ENCODE measurements at regions not wholly inside any gene's neighbourhood (a gene's known extent, or its start where the extent isn't known, plus 50 kb on each side); places are given as distances from the start of the nearest gene placed in this dataset.

- Mint-ChIP-seq H3K36me3 (ENCODE audit: insufficient read depth, unreplicated experiment) (no peaks in the 10 kb centered on the region), H3K27ac (ENCODE audit: low read depth, unreplicated experiment) (no peak overlapping the region), H3K9me3 (ENCODE audit: unreplicated experiment) (peaks cover 10% of the 10 kb centered on the region), H3K27me3 (ENCODE audit: insufficient read depth, unreplicated experiment) (no peaks in the 10 kb centered on the region), H3K4me3 (ENCODE audit: unreplicated experiment) (no peak overlapping the region), H3K4me1 (ENCODE audit: insufficient read depth, unreplicated experiment) (no peaks in the 10 kb centered on the region)
- intact Hi-C loops (cut with micrococcal nuclease), result no loop called here
- no TSS peak for BruUV-seq (replicated peaks)
- TF ChIP-seq, protein P1, sequence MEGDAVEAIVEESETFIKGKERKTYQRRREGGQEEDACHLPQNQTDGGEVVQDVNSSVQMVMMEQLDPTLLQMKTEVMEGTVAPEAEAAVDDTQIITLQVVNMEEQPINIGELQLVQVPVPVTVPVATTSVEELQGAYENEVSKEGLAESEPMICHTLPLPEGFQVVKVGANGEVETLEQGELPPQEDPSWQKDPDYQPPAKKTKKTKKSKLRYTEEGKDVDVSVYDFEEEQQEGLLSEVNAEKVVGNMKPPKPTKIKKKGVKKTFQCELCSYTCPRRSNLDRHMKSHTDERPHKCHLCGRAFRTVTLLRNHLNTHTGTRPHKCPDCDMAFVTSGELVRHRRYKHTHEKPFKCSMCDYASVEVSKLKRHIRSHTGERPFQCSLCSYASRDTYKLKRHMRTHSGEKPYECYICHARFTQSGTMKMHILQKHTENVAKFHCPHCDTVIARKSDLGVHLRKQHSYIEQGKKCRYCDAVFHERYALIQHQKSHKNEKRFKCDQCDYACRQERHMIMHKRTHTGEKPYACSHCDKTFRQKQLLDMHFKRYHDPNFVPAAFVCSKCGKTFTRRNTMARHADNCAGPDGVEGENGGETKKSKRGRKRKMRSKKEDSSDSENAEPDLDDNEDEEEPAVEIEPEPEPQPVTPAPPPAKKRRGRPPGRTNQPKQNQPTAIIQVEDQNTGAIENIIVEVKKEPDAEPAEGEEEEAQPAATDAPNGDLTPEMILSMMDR (IDR thresholded peaks at IDR 0.05; ENCODE audit: unreplicated experiment), result no peak
- POLR2A ChIA-PET, result no interaction called here
- CTCF ChIA-PET, result no interaction called here
- no peak for DNase-seq (ENCODE audit: unreplicated experiment)
Measured at GRCh38 chr5:117741655-117742206, 1167.1 kb upstream of the SEMA6A start.

GRCh38 chr5:117740268-117740667 is 1165.6 kb upstream of the SEMA6A start:
- no TSS peak for BruUV-seq (replicated peaks)
- intact Hi-C loops (cut with micrococcal nuclease), result no loop called here
- Mint-ChIP-seq H3K4me3 (ENCODE audit: unreplicated experiment) (no peak overlapping the region), H3K36me3 (ENCODE audit: insufficient read depth, unreplicated experiment) (no peaks in the 10 kb centered on the region), H3K4me1 (ENCODE audit: insufficient read depth, unreplicated experiment) (no peaks in the 10 kb centered on the region), H3K27me3 (ENCODE audit: insufficient read depth, unreplicated experiment) (no peaks in the 10 kb centered on the region), H3K27ac (ENCODE audit: low read depth, unreplicated experiment) (no peak overlapping the region), H3K9me3 (ENCODE audit: unreplicated experiment) (peaks cover 10% of the 10 kb centered on the region)
- ChIA-PET POLR2A (interaction anchor here (0.7 kb wide), 1 partner anchor 87 kb away, joined by 3 read pairs; no protein-coding TSS in a partner anchor), CTCF (interaction anchor here (0.6 to 0.9 kb wide), 4 partner anchors 10 to 1715 kb away, joined by 3 to 4 read pairs (median 3); no protein-coding TSS in a partner anchor)
- DNase-seq (ENCODE audit: unreplicated experiment), result no peak
- TF ChIP-seq, protein P1 (IDR thresholded peaks at IDR 0.05; ENCODE audit: unreplicated experiment), result no peak

DNA sequence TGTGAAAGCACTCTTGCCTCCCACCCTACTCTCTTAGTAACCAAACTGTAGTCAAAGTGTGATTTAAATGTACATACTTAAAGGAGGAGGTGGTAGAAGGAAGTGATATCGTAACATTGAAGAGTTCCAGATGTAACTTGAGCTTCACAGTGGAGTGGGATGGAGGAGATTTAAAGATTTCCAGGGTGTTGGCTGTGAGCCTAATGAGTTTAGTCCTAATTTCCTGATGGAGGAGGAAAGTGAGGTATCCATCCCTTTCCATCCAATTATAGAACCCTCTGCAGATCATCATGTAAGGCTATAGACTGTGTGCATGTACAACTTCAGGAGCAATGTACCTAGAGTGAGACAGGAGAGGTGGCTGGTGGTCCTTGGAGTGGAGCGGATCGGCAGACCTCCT is 1163.9 kb upstream of the SEMA6A start:
- TF ChIP-seq, protein P1 (IDR thresholded peaks at IDR 0.05; ENCODE audit: unreplicated experiment), result no peak
- peaks cover 10% of the 10 kb centered on the region for H3K9me3 Mint-ChIP-seq (ENCODE audit: unreplicated experiment)
- H3K27ac Mint-ChIP-seq (ENCODE audit: low read depth, unreplicated experiment), result no peak overlapping the region
- POLR2A ChIA-PET, result no interaction called here
- intact Hi-C loops (cut with micrococcal nuclease), result no loop called here
- CTCF ChIA-PET, result interaction anchor here (1.6 kb wide), 1 partner anchor 14 kb away, joined by 5 read pairs; no protein-coding TSS in a partner anchor
- H3K36me3 Mint-ChIP-seq (ENCODE audit: insufficient read depth, unreplicated experiment), result no peaks in the 10 kb centered on the region
- no peak for DNase-seq (ENCODE audit: unreplicated experiment)
- BruUV-seq (replicated peaks), result no TSS peak
- no peak overlapping the region for H3K4me3 Mint-ChIP-seq (ENCODE audit: unreplicated experiment)
- H3K4me1 Mint-ChIP-seq (ENCODE audit: insufficient read depth, unreplicated experiment), result no peaks in the 10 kb centered on the region
- H3K27me3 Mint-ChIP-seq (ENCODE audit: insufficient read depth, unreplicated experiment), result no peaks in the 10 kb centered on the region

DNA sequence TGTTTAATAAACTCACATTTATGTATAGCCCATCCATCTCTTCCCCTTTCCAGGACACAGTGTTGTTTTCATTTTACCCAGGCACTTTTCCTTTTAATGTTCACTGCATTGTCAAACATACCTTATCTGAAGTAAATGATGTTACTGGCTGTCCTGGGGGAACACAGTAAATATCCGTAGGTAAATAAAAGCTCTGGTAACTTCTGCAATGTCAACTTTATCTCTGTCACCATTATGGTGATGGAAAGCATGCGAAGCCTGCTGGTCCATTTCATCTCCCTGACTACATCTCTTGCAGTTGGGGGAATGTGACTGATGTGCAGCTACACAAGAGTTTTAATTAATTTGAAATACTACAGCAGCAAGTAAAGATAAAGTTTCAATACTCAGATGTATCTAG is 1162.1 kb upstream of the SEMA6A start:
- Mint-ChIP-seq H3K4me3 (ENCODE audit: unreplicated experiment) (no peak overlapping the region), H3K9me3 (ENCODE audit: unreplicated experiment) (peaks cover 10% of the 10 kb centered on the region), H3K36me3 (ENCODE audit: insufficient read depth, unreplicated experiment) (no peaks in the 10 kb centered on the region), H3K27ac (ENCODE audit: low read depth, unreplicated experiment) (no peak overlapping the region), H3K4me1 (ENCODE audit: insufficient read depth, unreplicated experiment) (no peaks in the 10 kb centered on the region), H3K27me3 (ENCODE audit: insufficient read depth, unreplicated experiment) (no peaks in the 10 kb centered on the region)
- BruUV-seq (replicated peaks), result no TSS peak
- ChIA-PET CTCF (interaction anchor here (0.6 kb wide), 1 partner anchor 874 kb away, joined by 3 read pairs; no protein-coding TSS in a partner anchor), POLR2A (no interaction called here)
- no peak for DNase-seq (ENCODE audit: unreplicated experiment)
- intact Hi-C loops (cut with micrococcal nuclease), result no loop called here
- TF ChIP-seq, protein P1 (IDR thresholded peaks at IDR 0.05; ENCODE audit: unreplicated experiment), result no peak
